Neural cell (in vitro differentiated cells): ENCODE measurements at regions not wholly inside any gene's neighbourhood (a gene's known extent, or its start where the extent isn't known, plus 50 kb on each side); places are given as distances from the start of the nearest gene placed in this dataset.

ENCODE experiments used
- H2AFZ ChIP-seq: fragments of 200-600, 300-800 bp; sonication (generic), shearing (Covaris generic); 2 replicates; pipeline ENCODE4 v1.6.0; 2014; ENCODE audit warnings: low read depth, mild to moderate bottlenecking, antibody characterized with exemption, low read length, moderate library complexity
- H3F3A ChIP-seq: fragments of 200-600 bp; shearing (Covaris generic); 2 replicates; pipeline ENCODE4 v1.6.1; 2016; ENCODE audit warnings: mild to moderate bottlenecking, moderate library complexity, mixed read lengths, antibody characterized with exemption, low read length; ENCODE audit not compliant: insufficient read depth, poor library complexity, severe bottlenecking
- H3K27ac ChIP-seq: fragments of 200-600, 300-800 bp; sonication (generic), shearing (Covaris generic); 2 replicates; pipeline ENCODE4 v1.5.1; 2014; ENCODE audit warnings: mild to moderate bottlenecking, low read length, moderate library complexity
- H3K27me3 ChIP-seq: fragments of 300-800, 200-600 bp; sonication (generic), shearing (Covaris generic); 2 replicates; pipeline ENCODE4 v1.6.0; 2014; ENCODE audit warnings: mild to moderate bottlenecking, low read depth, low read length, moderate library complexity; ENCODE audit not compliant: insufficient read depth
- H3K36me3 ChIP-seq: fragments of 300-800, 200-600 bp; sonication (generic), shearing (Covaris generic); 2 replicates; pipeline ENCODE4 v1.5.1; 2014; ENCODE audit warnings: mild to moderate bottlenecking, antibody characterized with exemption, low read length, moderate library complexity; ENCODE audit not compliant: insufficient read depth
- H3K4me2 ChIP-seq: fragments of 300-800, 200-600 bp; sonication (generic), shearing (Covaris generic); 2 replicates; pipeline ENCODE4 v1.6.0; 2014; ENCODE audit warnings: mild to moderate bottlenecking, low read length
- H3K4me3 ChIP-seq: fragments of 300-800, 200-600 bp; sonication (generic), shearing (Covaris generic); 2 replicates; pipeline ENCODE4 v1.5.1; 2014; ENCODE audit warnings: mild to moderate bottlenecking, low read length, moderate library complexity
- H3K79me2 ChIP-seq: fragments of 200-600 bp; shearing (Covaris generic); replicated peaks from 2 replicates; pipeline ENCODE4 v1.6.0; 2014; ENCODE audit warnings: mild to moderate bottlenecking, low read length, moderate library complexity; ENCODE audit not compliant: insufficient read depth
- H3K9ac ChIP-seq: fragments of 300-800, 200-600 bp; sonication (generic), shearing (Covaris generic); 2 replicates; pipeline ENCODE4 v1.6.1; 2016; ENCODE audit warnings: mild to moderate bottlenecking, low read length, mixed read lengths
- H3K9me2 ChIP-seq: fragments of 200-600 bp; shearing (Covaris generic); 2 replicates; pipeline ENCODE4 v1.6.1; 2016; ENCODE audit warnings: mild to moderate bottlenecking, low read length, mixed read lengths; ENCODE audit not compliant: insufficient read depth
- H3K9me3 ChIP-seq: fragments of 200-600, 300-800 bp; sonication (generic), shearing (Covaris generic); 2 replicates; pipeline ENCODE4 v1.6.1; 2016; ENCODE audit warnings: mild to moderate bottlenecking, mixed run types, low read length, moderate library complexity, mixed read lengths
- H4K20me1 ChIP-seq: fragments of 200-600 bp; shearing (Covaris generic); 2 replicates; pipeline ENCODE4 v1.6.1; 2016; ENCODE audit warnings: mild to moderate bottlenecking, mixed run types; ENCODE audit not compliant: insufficient read depth
- EP300 ChIP-seq: fragments of 450-650 bp; conservative IDR thresholded peaks from 2 replicates; pipeline ENCODE4 v1.6.1; 2014; ENCODE audit warnings: antibody characterized with exemption, mild to moderate bottlenecking, moderate library complexity; ENCODE audit not compliant: poor library complexity, severe bottlenecking
- EZH2 ChIP-seq: fragments of 200-600, 300-800 bp; shearing (Covaris generic), sonication (generic); IDR thresholded peaks from 2 replicates; pipeline ENCODE4 v1.6.1; 2014; ENCODE audit warnings: antibody characterized with exemption, low read length, borderline replicate concordance, mild to moderate bottlenecking; ENCODE audit not compliant: insufficient read depth, poor library complexity, severe bottlenecking
- MXI1 ChIP-seq: fragments of 450-650 bp; conservative IDR thresholded peaks from 2 replicates; pipeline ENCODE4 v1.6.1; 2014; ENCODE audit warnings: antibody characterized with exemption, mild to moderate bottlenecking; ENCODE audit not compliant: poor library complexity, severe bottlenecking
- POLR2AphosphoS5 ChIP-seq: IDR thresholded peaks from 2 replicates; pipeline ENCODE4 v1.6.1; 2012
- RAD21 ChIP-seq: fragments of 450-650 bp; conservative IDR thresholded peaks from 2 replicates; pipeline ENCODE4 v1.6.1; 2014; ENCODE audit warnings: antibody characterized with exemption, mild to moderate bottlenecking, moderate library complexity
- SMC3 ChIP-seq: fragments of 450-650 bp; conservative IDR thresholded peaks from 2 replicates; pipeline ENCODE4 v1.6.1; 2014; ENCODE audit warnings: antibody characterized with exemption, mild to moderate bottlenecking, moderate library complexity; ENCODE audit not compliant: poor library complexity
- TAF1 ChIP-seq: IDR thresholded peaks from 2 replicates; pipeline ENCODE4 v1.6.1; 2012; ENCODE audit warnings: low read depth
- TF ChIP-seq, protein P1 (sequence below): IDR thresholded peaks from 2 replicates; pipeline ENCODE4 v1.6.1; 2012; ENCODE audit warnings: borderline replicate concordance
- TF ChIP-seq, protein P2 (sequence below): fragments of 450-650 bp; IDR thresholded peaks from 2 replicates; pipeline ENCODE4 v1.5.1; 2014; ENCODE audit warnings: antibody characterized with exemption, mild to moderate bottlenecking, moderate library complexity; ENCODE audit not compliant: poor library complexity, severe bottlenecking

DNA sequence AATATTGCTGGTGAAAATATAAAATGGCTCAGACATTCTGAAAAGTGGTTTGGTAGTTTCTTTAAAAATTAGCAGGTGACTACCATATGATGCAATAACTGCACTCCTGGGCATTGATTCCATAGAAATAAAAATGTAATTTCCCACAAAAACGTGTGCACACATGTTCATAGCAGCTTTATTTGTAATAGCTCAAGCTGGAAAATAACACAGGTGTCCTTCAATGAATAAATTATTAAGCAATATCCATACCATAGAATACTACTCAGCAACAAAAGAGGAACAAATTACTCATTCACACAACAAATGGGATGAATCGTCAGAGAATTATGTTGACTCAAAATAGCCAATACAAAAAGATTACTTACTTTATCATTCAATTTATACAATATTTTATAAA lies 893.7 kb upstream of the SLIT2 start:
- H3K9me2 ChIP-seq: no peaks in the 10 kb centered on the region
- TF ChIP-seq, protein P1, sequence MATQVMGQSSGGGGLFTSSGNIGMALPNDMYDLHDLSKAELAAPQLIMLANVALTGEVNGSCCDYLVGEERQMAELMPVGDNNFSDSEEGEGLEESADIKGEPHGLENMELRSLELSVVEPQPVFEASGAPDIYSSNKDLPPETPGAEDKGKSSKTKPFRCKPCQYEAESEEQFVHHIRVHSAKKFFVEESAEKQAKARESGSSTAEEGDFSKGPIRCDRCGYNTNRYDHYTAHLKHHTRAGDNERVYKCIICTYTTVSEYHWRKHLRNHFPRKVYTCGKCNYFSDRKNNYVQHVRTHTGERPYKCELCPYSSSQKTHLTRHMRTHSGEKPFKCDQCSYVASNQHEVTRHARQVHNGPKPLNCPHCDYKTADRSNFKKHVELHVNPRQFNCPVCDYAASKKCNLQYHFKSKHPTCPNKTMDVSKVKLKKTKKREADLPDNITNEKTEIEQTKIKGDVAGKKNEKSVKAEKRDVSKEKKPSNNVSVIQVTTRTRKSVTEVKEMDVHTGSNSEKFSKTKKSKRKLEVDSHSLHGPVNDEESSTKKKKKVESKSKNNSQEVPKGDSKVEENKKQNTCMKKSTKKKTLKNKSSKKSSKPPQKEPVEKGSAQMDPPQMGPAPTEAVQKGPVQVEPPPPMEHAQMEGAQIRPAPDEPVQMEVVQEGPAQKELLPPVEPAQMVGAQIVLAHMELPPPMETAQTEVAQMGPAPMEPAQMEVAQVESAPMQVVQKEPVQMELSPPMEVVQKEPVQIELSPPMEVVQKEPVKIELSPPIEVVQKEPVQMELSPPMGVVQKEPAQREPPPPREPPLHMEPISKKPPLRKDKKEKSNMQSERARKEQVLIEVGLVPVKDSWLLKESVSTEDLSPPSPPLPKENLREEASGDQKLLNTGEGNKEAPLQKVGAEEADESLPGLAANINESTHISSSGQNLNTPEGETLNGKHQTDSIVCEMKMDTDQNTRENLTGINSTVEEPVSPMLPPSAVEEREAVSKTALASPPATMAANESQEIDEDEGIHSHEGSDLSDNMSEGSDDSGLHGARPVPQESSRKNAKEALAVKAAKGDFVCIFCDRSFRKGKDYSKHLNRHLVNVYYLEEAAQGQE: no peak
- TF ChIP-seq RAD21: no peak
- TF ChIP-seq, protein P2, sequence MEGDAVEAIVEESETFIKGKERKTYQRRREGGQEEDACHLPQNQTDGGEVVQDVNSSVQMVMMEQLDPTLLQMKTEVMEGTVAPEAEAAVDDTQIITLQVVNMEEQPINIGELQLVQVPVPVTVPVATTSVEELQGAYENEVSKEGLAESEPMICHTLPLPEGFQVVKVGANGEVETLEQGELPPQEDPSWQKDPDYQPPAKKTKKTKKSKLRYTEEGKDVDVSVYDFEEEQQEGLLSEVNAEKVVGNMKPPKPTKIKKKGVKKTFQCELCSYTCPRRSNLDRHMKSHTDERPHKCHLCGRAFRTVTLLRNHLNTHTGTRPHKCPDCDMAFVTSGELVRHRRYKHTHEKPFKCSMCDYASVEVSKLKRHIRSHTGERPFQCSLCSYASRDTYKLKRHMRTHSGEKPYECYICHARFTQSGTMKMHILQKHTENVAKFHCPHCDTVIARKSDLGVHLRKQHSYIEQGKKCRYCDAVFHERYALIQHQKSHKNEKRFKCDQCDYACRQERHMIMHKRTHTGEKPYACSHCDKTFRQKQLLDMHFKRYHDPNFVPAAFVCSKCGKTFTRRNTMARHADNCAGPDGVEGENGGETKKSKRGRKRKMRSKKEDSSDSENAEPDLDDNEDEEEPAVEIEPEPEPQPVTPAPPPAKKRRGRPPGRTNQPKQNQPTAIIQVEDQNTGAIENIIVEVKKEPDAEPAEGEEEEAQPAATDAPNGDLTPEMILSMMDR: no peak
- no peak for TF ChIP-seq MXI1
- TF ChIP-seq EP300: no peak
- TF ChIP-seq TAF1: no peak
- no peak for TF ChIP-seq POLR2AphosphoS5
- TF ChIP-seq EZH2: no peak
- no peak for TF ChIP-seq SMC3
- no peaks in the 10 kb centered on the region for H4K20me1 ChIP-seq
- H3K27ac ChIP-seq: no peak overlapping the region
- H3K36me3 ChIP-seq: no peaks in the 10 kb centered on the region
- no peaks in the 10 kb centered on the region for H3K79me2 ChIP-seq
- no peaks in the 10 kb centered on the region for H3K9me3 ChIP-seq
- no peak overlapping the region for H2AFZ ChIP-seq
- no peaks in the 10 kb centered on the region for H3K27me3 ChIP-seq
- H3K4me3 ChIP-seq: no peak overlapping the region
- H3F3A ChIP-seq: no peaks in the 10 kb centered on the region
- H3K9ac ChIP-seq: no peak overlapping the region
- H3K4me2 ChIP-seq: no peak overlapping the region

DNA sequence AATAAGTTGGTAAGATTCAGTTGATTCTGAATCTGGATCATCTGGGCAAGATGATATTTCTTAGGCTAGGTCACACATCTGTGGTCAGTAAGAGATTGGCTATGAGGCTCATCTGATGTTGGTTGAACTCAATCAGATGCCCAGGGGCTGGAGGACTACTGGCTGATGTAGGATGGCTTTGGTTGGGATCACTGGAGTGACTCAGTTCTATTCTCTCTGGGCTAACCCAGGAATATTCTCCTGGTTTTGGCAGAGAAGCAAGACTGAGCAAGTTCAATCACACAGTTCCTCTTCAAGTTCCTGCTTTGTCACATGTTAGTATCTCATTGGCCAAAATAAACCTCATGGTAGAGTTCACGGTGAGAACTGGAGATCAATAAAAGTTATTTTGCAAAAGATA lies 902.3 kb upstream of the SLIT2 start:
- H2AFZ ChIP-seq: no peak overlapping the region
- H3K36me3 ChIP-seq: no peaks in the 10 kb centered on the region
- H4K20me1 ChIP-seq: no peaks in the 10 kb centered on the region
- H3K4me2 ChIP-seq: no peak overlapping the region
- H3F3A ChIP-seq: no peaks in the 10 kb centered on the region
- H3K9me2 ChIP-seq: no peaks in the 10 kb centered on the region
- no peak overlapping the region for H3K4me3 ChIP-seq
- no peak overlapping the region for H3K9ac ChIP-seq
- H3K9me3 ChIP-seq: no peaks in the 10 kb centered on the region
- H3K27me3 ChIP-seq: no peaks in the 10 kb centered on the region
- no peak overlapping the region for H3K27ac ChIP-seq
- no peak for TF ChIP-seq MXI1
- TF ChIP-seq, protein P2: no peak
- no peak for TF ChIP-seq EZH2
- TF ChIP-seq, protein P1: no peak
- no peak for TF ChIP-seq SMC3
- no peak for TF ChIP-seq EP300
- TF ChIP-seq POLR2AphosphoS5: no peak
- TF ChIP-seq TAF1: no peak
- TF ChIP-seq RAD21: no peak
- no peaks in the 10 kb centered on the region for H3K79me2 ChIP-seq
